HepG2 (cell line): ENCODE measurements at regions not wholly inside any gene's neighbourhood (a gene's known extent, or its start where the extent isn't known, plus 50 kb on each side); places are given as distances from the start of the nearest gene placed in this dataset.

ENCODE experiments used
- ATAC-seq: fragments of 200-7000 bp; cut with Tn5 transposase; 3 replicates; pipeline ENCODE4 v1.9.1; 2020; ENCODE audit warnings: mild to moderate bottlenecking, moderate library complexity
- BruUV-seq: library from RNA; stranded (reverse); fragments of 400-500 nt; replicated peaks from 2 replicates; lab custom pipeline; 2021; lab: Mats Ljungman, UMichigan
- CTCF ChIA-PET: fragments of 300-600 bp; formaldehyde crosslinking; extraction: SDS; loops from one replicate; lab custom pipeline; 2021; ENCODE audit warnings: low total read pairs, inconsistent platforms, low intra/inter-chr PET ratio; lab: Yijun Ruan, JAX
- POLR2A ChIA-PET: fragments of 350-600 bp; sonication (Branson Sonifier 250); formaldehyde crosslinking; loops from one replicate; lab custom pipeline; 2020; ENCODE audit warnings: antibody characterized with exemption, inconsistent platforms; lab: Yijun Ruan, JAX
- DNase-seq: peaks from one replicate; pipeline ENCODE4 v3.0.0-alpha.2; 2015; ENCODE audit warnings: low spot score
- FAIRE-seq: peaks from 3 replicates; lab custom pipeline; 2011; peaks lifted over from hg19 to GRCh38; lab: Jason Lieb, UNC
- H2AFZ ChIP-seq: one replicate; pipeline ENCODE4 v1.6.1; 2011; ENCODE audit warnings: low read length, inconsistent platforms
- H3K27ac ChIP-seq: fragments of 300-600 bp; 3 replicates; pipeline ENCODE4 v1.8.0; 2011; ENCODE audit warnings: mixed run types, mild to moderate bottlenecking, mixed read lengths, low read length, inconsistent platforms; ENCODE audit not compliant: insufficient read depth; ENCODE audit errors: extremely low read length
- H3K27me3 ChIP-seq, 2 experiments: fragments of 200-600 bp in 1 of 2; 2 replicates in 1 of 2; 3 replicates in 1 of 2; pipeline versions ENCODE4 v1.6.0 to v1.8.0; 2011; ENCODE audit warnings: low read length in 2 of 2, mild to moderate bottlenecking in 2 of 2, moderate library complexity in 2 of 2, inconsistent platforms in 1 of 2; ENCODE audit not compliant: insufficient read depth in 2 of 2, control insufficient read depth in 1 of 2
- H3K36me3 ChIP-seq, 2 experiments: fragments of 200-600 bp in 1 of 2; replicated peaks in 1 of 2; 2 replicates in 1 of 2; 3 replicates in 1 of 2; pipeline versions ENCODE4 v1.5.1 to v1.8.0; 2011; ENCODE audit warnings: low read length in 2 of 2, inconsistent platforms in 1 of 2; ENCODE audit not compliant: insufficient read depth in 2 of 2, control insufficient read depth in 1 of 2
- H3K4me1 ChIP-seq: 2 replicates; pipeline ENCODE4 v1.5.1; 2012; ENCODE audit warnings: low read length, inconsistent platforms; ENCODE audit not compliant: insufficient read depth
- H3K4me2 ChIP-seq: 2 replicates; pipeline ENCODE4 v1.6.0; 2011; ENCODE audit warnings: low read depth, low read length, inconsistent platforms
- H3K4me3 ChIP-seq, 3 experiments: fragments of 200-600 bp in 1 of 3; sonication (generic), shearing (Covaris generic) in 1 of 3; replicated peaks in 1 of 3; 2 replicates each; pipeline ENCODE4 v1.5.1; 2011 to 2016; ENCODE audit warnings: low read length in 3 of 3, inconsistent platforms in 2 of 3, low read depth in 2 of 3, mild to moderate bottlenecking in 2 of 3, control low read depth in 1 of 3, mixed read lengths in 1 of 3; ENCODE audit not compliant: insufficient read depth in 1 of 3
- H3K79me2 ChIP-seq: one replicate; pipeline ENCODE4 v1.6.1; 2011; ENCODE audit warnings: low read length, inconsistent platforms; ENCODE audit not compliant: insufficient read depth
- H3K9ac ChIP-seq: 2 replicates; pipeline ENCODE4 v1.6.0; 2011; ENCODE audit warnings: mild to moderate bottlenecking, low read depth, low read length, inconsistent platforms; ENCODE audit not compliant: insufficient read depth
- H3K9me3 ChIP-seq: 2 replicates; pipeline ENCODE4 v1.5.1; 2012; ENCODE audit warnings: mild to moderate bottlenecking, low read length
- H4K20me1 ChIP-seq: 2 replicates; pipeline ENCODE4 v1.6.0; 2011; ENCODE audit warnings: inconsistent platforms, mild to moderate bottlenecking, low read length, moderate library complexity; ENCODE audit not compliant: insufficient read depth
- SMC3 ChIP-seq: IDR thresholded peaks from 2 replicates; pipeline ENCODE4 v1.6.1; 2011; ENCODE audit warnings: low read length, improper control_type of control experiment
- STAG1 ChIP-seq: sonication (generic); formaldehyde crosslinking; IDR thresholded peaks from 2 replicates; pipeline ENCODE4 v1.4.0; 2020; ENCODE audit warnings: missing genetic modification reagents
- THAP9 ChIP-seq: sonication (generic); formaldehyde crosslinking; IDR thresholded peaks from 2 replicates; pipeline ENCODE4; 2020; ENCODE audit warnings: missing genetic modification reagents, mild to moderate bottlenecking, borderline replicate concordance
- ZNF33A ChIP-seq: sonication (generic); formaldehyde crosslinking; IDR thresholded peaks from 2 replicates; pipeline ENCODE4 v1.5.1; 2020; ENCODE audit warnings: missing genetic modification reagents, mild to moderate bottlenecking, moderate library complexity, borderline replicate concordance
- WGBS: methylation state at CpG from one replicate; pipeline ENCODE4 v1.1.6; 2017; ENCODE audit warnings: low lambda C conversion rate; 5-methylcytosine and 5-hydroxymethylcytosine counted together
- in situ Hi-C: cut with HindIII; loops from 2 replicates; pipeline ENCODE4 v1.10.0; 2017; ENCODE audit warnings: low pct_unique_long_range_greater_than_20kb; ENCODE audit not compliant: extremely low pct_ligation_motif_present
- intact Hi-C: fragments of 100-400 bp; cut with micrococcal nuclease; formaldehyde crosslinking; loops from one replicate; pipeline ENCODE4 v1.10.0; 2022; ENCODE audit not compliant: unreplicated experiment
- TF ChIP-seq, protein P1 (sequence below): sonication (generic); formaldehyde crosslinking; IDR thresholded peaks from 2 replicates; pipeline ENCODE4 v1.8.1; 2023; ENCODE audit warnings: mild to moderate bottlenecking, moderate library complexity, missing genetic modification reagents
- TF ChIP-seq, protein P2 (sequence below): sonication (generic); formaldehyde crosslinking; IDR thresholded peaks from 2 replicates; pipeline ENCODE4 v1.5.0; 2020; ENCODE audit warnings: mild to moderate bottlenecking, missing genetic modification reagents, moderate library complexity

- ChIA-PET CTCF (no interaction called here), POLR2A (no interaction called here)
- Histone ChIP-seq H3K4me2 (no peak overlapping the region), H3K4me3 (no peak overlapping the region), H3K27me3 (no peaks in the 10 kb centered on the region; a peak in 2 of 5 replicates), H3K9ac (no peak overlapping the region), H4K20me1 (no peaks in the 10 kb centered on the region), H3K9me3 (peaks cover 16% of the 10 kb centered on the region; the same call in 1 of the 2 replicates), H3K79me2 (no peaks in the 10 kb centered on the region), H3K4me1 (no peaks in the 10 kb centered on the region), H3K36me3 (no peaks in the 10 kb centered on the region), H3K27ac (no peak overlapping the region), H2AFZ (no peak overlapping the region)
- intact Hi-C loops: no loop called here
- ATAC-seq (no peak), FAIRE-seq (no peak), DNase-seq (no peak)
- 15% methylated on average over 2 of the region's 2 CpGs for WGBS
- BruUV-seq: no TSS peak
- no peak for TF ChIP-seq ZNF33A (CRISPR knock-in tag)
- in situ Hi-C loops: loop anchor here (25.0 kb wide), 2 partner anchors 318 to 818 kb away; no protein-coding TSS in a partner anchor
Measured at GRCh38 chr18:75480487-75480886, 53.0 kb upstream of the SMIM21 start.

GRCh38 chr18:75478996-75479880 lies 51.7 kb upstream of the SMIM21 start:
- no peak overlapping the region for H3K4me3 ChIP-seq
- intact Hi-C loops: loop anchor here (1.0 to 2.0 kb wide), 2 partner anchors 318 to 827 kb away; no protein-coding TSS in a partner anchor
- no peaks in the 10 kb centered on the region for H3K79me2 ChIP-seq
- no peak overlapping the region for H3K4me2 ChIP-seq
- no peak overlapping the region for H3K9ac ChIP-seq
- ATAC-seq (peak; percentile 83), DNase-seq (peak; percentile 34)
- CTCF ChIA-PET: interaction anchor here (0.9 to 1.6 kb wide), 3 partner anchors 309 to 827 kb away, joined by 3 to 9 read pairs (median 4); no protein-coding TSS in a partner anchor
- TF ChIP-seq THAP9 (CRISPR knock-in tag) (no peak), SMC3 (0 out of 2 replicates have a peak, but pooled peaks have one; percentile 29), STAG1 (CRISPR knock-in tag) (peak; percentile 75)
- TF ChIP-seq, protein P1, sequence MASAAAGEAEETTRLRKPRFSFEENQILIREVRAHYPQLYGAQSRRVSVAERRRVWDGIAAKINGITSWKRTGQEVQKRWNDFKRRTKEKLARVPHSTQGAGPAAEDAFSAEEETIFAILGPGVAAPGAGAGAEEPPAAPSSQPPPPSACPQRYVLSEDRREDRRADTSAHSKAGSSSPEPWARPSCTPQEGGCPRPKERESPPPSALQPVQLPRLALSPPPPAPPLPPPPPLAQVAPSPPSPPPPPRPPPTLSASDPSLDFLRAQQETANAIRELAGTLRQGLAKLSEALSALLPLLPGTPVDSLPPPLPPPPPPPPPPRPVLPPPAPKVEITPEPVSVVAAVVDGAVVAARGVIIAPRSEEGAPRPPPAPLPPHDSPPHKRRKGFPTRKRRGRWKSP (CRISPR knock-in tag): no peak
- TF ChIP-seq, protein P2, sequence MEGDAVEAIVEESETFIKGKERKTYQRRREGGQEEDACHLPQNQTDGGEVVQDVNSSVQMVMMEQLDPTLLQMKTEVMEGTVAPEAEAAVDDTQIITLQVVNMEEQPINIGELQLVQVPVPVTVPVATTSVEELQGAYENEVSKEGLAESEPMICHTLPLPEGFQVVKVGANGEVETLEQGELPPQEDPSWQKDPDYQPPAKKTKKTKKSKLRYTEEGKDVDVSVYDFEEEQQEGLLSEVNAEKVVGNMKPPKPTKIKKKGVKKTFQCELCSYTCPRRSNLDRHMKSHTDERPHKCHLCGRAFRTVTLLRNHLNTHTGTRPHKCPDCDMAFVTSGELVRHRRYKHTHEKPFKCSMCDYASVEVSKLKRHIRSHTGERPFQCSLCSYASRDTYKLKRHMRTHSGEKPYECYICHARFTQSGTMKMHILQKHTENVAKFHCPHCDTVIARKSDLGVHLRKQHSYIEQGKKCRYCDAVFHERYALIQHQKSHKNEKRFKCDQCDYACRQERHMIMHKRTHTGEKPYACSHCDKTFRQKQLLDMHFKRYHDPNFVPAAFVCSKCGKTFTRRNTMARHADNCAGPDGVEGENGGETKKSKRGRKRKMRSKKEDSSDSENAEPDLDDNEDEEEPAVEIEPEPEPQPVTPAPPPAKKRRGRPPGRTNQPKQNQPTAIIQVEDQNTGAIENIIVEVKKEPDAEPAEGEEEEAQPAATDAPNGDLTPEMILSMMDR (CRISPR knock-in tag): peak; percentile 68
- TF ChIP-seq, all 625 proteins: peak for 3
- Histone ChIP-seq H3K36me3 (no peaks in the 10 kb centered on the region), H3K4me1 (no peaks in the 10 kb centered on the region), H3K27ac (no peak overlapping the region), H3K9me3 (peaks cover 16% of the 10 kb centered on the region; the same call in 1 of the 2 replicates), H4K20me1 (no peaks in the 10 kb centered on the region), H3K27me3 (no peaks in the 10 kb centered on the region; a peak in 1 of 5 replicates), H2AFZ (no peak overlapping the region)
- 7% methylated on average over 8 of the region's 8 CpGs for WGBS
- no peak for FAIRE-seq
- in situ Hi-C loops: loop anchor here (25.0 kb wide), 2 partner anchors 317 to 817 kb away; no protein-coding TSS in a partner anchor
- POLR2A ChIA-PET: no interaction called here
- BruUV-seq: no TSS peak
